BLaER1 treated with 17β-estradiol and CSF1 and Interleukin-3, amounts not matched to agents 10 nM and 100 nM (cell line): ENCODE measurements at regions not wholly inside any gene's neighbourhood (a gene's known extent, or its start where the extent isn't known, plus 50 kb on each side); places are given as distances from the start of the nearest gene placed in this dataset.
A peak's percentile ranks its signal among the peaks of the same experiment; 100 is the strongest.

Experiments used
- H3K27ac ChIP-seq, 11 experiments: shearing (Covaris generic); formaldehyde crosslinking; 2 replicates each; pipeline ENCODE4 v1.8.1; 2022
- H3K27me3 ChIP-seq, 11 experiments: shearing (Covaris generic); formaldehyde crosslinking; 2 replicates each; pipeline ENCODE4 v1.8.1; 2022
- H3K36me3 ChIP-seq, 11 experiments: shearing (Covaris generic); formaldehyde crosslinking; 2 replicates each; pipeline ENCODE4 v1.8.1; 2022
- H3K4me1 ChIP-seq, 10 experiments: shearing (Covaris generic); formaldehyde crosslinking; 2 replicates each; pipeline ENCODE4 v1.8.1; 2022
- H3K4me2 ChIP-seq, 11 experiments: shearing (Covaris generic); formaldehyde crosslinking; 2 replicates each; pipeline ENCODE4 v1.8.1; 2022
- H3K4me3 ChIP-seq, 10 experiments: shearing (Covaris generic); formaldehyde crosslinking; 2 replicates each; pipeline ENCODE4 v1.8.1; 2022
- H3K9ac ChIP-seq, 11 experiments: shearing (Covaris generic); formaldehyde crosslinking; 2 replicates each; pipeline ENCODE4 v1.8.1; 2022
- H3K9me3 ChIP-seq, 11 experiments: shearing (Covaris generic); formaldehyde crosslinking; replicated peaks in 1 of 11; 2 replicates each; pipeline ENCODE4 v1.8.1; 2022
- H4K20me1 ChIP-seq, 11 experiments: shearing (Covaris generic); formaldehyde crosslinking; 2 replicates each; pipeline ENCODE4 v1.8.1; 2022
- Cebpa-rat ChIP-seq, 11 experiments: shearing (Covaris generic); IDR thresholded peaks; 2 replicates each; pipeline ENCODE4 v1.8.1; 2022

DNA sequence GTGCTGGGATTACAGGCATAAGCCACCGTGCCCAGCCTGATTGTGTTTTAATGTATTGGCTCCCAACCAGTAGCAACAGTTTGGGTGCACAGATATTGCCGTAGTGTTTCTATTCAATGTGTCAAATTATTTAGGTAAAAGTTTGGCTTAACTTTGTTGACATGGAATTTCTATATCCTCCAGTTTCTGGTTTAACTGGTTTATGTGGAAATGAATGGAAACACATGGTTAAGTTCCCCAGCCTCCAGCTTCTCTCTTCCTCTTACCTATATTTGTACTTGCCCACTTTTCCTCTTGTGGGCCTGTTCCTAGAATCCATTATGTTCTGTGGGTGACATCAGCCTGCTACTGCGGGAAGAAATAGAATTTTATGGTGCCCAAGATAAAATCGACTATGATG is 53.9 kb upstream of the ESR1 start:
- no peaks in the 10 kb centered on the region for H3K27me3 ChIP-seq
- H3K4me3 ChIP-seq = no peak overlapping the region
- no peak overlapping the region for H3K9ac ChIP-seq
- H4K20me1 ChIP-seq = no peaks in the 10 kb centered on the region
- TF ChIP-seq Cebpa-rat (IDR thresholded peaks at IDR 0.05) = no peak
- no peak overlapping the region for H3K4me2 ChIP-seq
- peaks cover 0 to 25% (median 0%) of the 10 kb centered on the region in 10 experiments; a peak in 7 of 20 replicates for H3K4me1 ChIP-seq
- H3K36me3 ChIP-seq = no peaks in the 10 kb centered on the region
- no peaks in the 10 kb centered on the region for H3K9me3 ChIP-seq
- no peak overlapping the region for H3K27ac ChIP-seq

DNA sequence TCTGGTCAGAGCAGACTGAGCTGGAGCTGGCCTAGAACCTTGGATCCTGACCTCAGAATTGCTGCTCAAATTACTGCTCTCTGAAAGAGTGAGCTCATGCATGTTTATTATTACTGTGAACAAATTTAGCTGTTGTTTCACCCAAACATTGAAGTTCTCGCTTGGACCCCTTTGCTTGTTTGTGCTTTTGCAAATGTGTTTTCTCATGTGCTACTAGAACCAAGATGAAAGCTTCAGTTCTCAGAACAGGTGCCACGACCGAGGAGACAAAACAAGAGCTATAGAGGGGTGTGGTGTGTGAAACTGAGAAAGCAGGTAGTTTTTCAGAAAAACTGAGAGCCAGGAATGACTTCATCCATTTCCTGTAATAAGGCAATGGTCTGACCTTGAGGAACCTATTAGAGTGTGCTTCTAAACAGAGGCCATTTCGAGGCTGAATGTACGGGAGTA is 50.0 kb upstream of the ESR1 start:
- Histone ChIP-seq H3K36me3 (no peaks in the 10 kb centered on the region), H3K27ac (no peak overlapping the region), H4K20me1 (no peaks in the 10 kb centered on the region), H3K27me3 (no peaks in the 10 kb centered on the region), H3K4me1 (peaks cover 0 to 25% (median 0%) of the 10 kb centered on the region in 10 experiments; a peak in 7 of 20 replicates), H3K9ac (no peak overlapping the region), H3K9me3 (no peaks in the 10 kb centered on the region), H3K4me3 (no peak overlapping the region), H3K4me2 (peak overlapping the region in 2 of 11 experiments; percentile 32 to 35; a peak in 2 of 22 replicates)
- TF ChIP-seq Cebpa-rat (IDR thresholded peaks at IDR 0.05) = no peak
